HEK293T (cell line): ENCODE measurements at regions not wholly inside any gene's neighbourhood (a gene's known extent, or its start where the extent isn't known, plus 50 kb on each side); places are given as distances from the start of the nearest gene placed in this dataset.
A peak's percentile ranks its signal among the peaks of the same experiment; 100 is the strongest.

ENCODE experiments used
- CTCF ChIA-PET: fragments of 350-600 bp; formaldehyde crosslinking; extraction: SDS; loops from one replicate; lab custom pipeline; 2021; ENCODE audit warnings: antibody characterized with exemption, inconsistent platforms; lab: Yijun Ruan, JAX
- POLR2A ChIA-PET: fragments of 350-600 bp; formaldehyde crosslinking; extraction: SDS; loops from one replicate; lab custom pipeline; 2020; ENCODE audit warnings: antibody characterized with exemption, inconsistent platforms; lab: Yijun Ruan, JAX
- DNase-seq: peaks from one replicate; pipeline ENCODE4 v3.0.0; 2012; ENCODE audit warnings: mixed read lengths; ENCODE audit errors: extremely low spot score
- ARNT ChIP-seq: fragments of 450-650 bp; IDR thresholded peaks from 2 replicates; pipeline ENCODE4 v1.6.1; 2017; ENCODE audit warnings: mild to moderate bottlenecking
- BHLHE40 ChIP-seq: fragments of 450-650 bp; IDR thresholded peaks from 2 replicates; pipeline ENCODE4 v1.6.1; 2016; ENCODE audit warnings: mild to moderate bottlenecking, moderate library complexity, borderline replicate concordance
- CTBP1 ChIP-seq: fragments of 450-650 bp; IDR thresholded peaks from 2 replicates; pipeline ENCODE4 v1.6.1; 2016; ENCODE audit warnings: borderline replicate concordance
- ELF4 ChIP-seq: fragments of 450-650 bp; IDR thresholded peaks from 2 replicates; pipeline ENCODE4 v1.6.1; 2017; ENCODE audit warnings: antibody characterized with exemption
- FOXA1 ChIP-seq: fragments of 450-650 bp; IDR thresholded peaks from 2 replicates; pipeline ENCODE4 v1.6.1; 2016; ENCODE audit warnings: mild to moderate bottlenecking
- FOXK2 ChIP-seq: fragments of 450-650 bp; IDR thresholded peaks from 2 replicates; pipeline ENCODE4 v1.6.1; 2016; ENCODE audit warnings: mild to moderate bottlenecking
- FOXM1 ChIP-seq: fragments of 450-650 bp; IDR thresholded peaks from 2 replicates; pipeline ENCODE4 v1.6.1; 2017; ENCODE audit warnings: mild to moderate bottlenecking, borderline replicate concordance
- HDGF ChIP-seq: fragments of 450-650 bp; IDR thresholded peaks from 2 replicates; pipeline ENCODE4 v1.6.1; 2017; ENCODE audit warnings: antibody characterized with exemption, borderline replicate concordance
- L3MBTL2 ChIP-seq: fragments of 450-650 bp; conservative IDR thresholded peaks from 2 replicates; pipeline ENCODE4 v1.6.1; 2016; ENCODE audit warnings: mild to moderate bottlenecking
- LEF1 ChIP-seq: fragments of 450-650 bp; IDR thresholded peaks from 2 replicates; pipeline ENCODE4 v1.6.1; 2017; ENCODE audit warnings: mild to moderate bottlenecking, borderline replicate concordance
- NFRKB ChIP-seq: fragments of 450-650 bp; IDR thresholded peaks from 2 replicates; pipeline ENCODE4 v1.6.1; 2016; ENCODE audit warnings: mild to moderate bottlenecking, moderate library complexity
- PKNOX1 ChIP-seq: fragments of 450-650 bp; IDR thresholded peaks from 2 replicates; pipeline ENCODE4 v1.6.1; 2016
- SP1 ChIP-seq: fragments of 450-650 bp; IDR thresholded peaks from 2 replicates; pipeline ENCODE4 v1.6.1; 2017
- SUZ12 ChIP-seq: fragments of 450-650 bp; IDR thresholded peaks from 2 replicates; pipeline ENCODE4 v1.6.1; 2016; ENCODE audit warnings: mild to moderate bottlenecking
- TARDBP ChIP-seq: fragments of 450-650 bp; IDR thresholded peaks from 2 replicates; pipeline ENCODE4 v1.6.1; 2016
- ZNF384 ChIP-seq: fragments of 450-650 bp; IDR thresholded peaks from 2 replicates; pipeline ENCODE4 v1.6.1; 2016

- CTCF ChIA-PET: interaction anchor here (1.0 to 1.4 kb wide), 2 partner anchors 9 to 10 kb away, joined by 3 to 5 read pairs; no protein-coding TSS in a partner anchor
- no peak for DNase-seq
- no peak for TF ChIP-seq ZNF384
- no peak for TF ChIP-seq ELF4
- no peak for TF ChIP-seq LEF1
- no peak for TF ChIP-seq NFRKB
- TF ChIP-seq L3MBTL2: no peak
- POLR2A ChIA-PET: no interaction called here
These were observed 94.4 kb upstream of the BEND6 start for GRCh38 chr6:56860475-56860874.

GRCh38 chr6:56856036-56856580 is 98.8 kb upstream of the BEND6 start:
- DNase-seq: no peak
- no peak for TF ChIP-seq CTBP1
- no peak for TF ChIP-seq ARNT
- no peak for TF ChIP-seq BHLHE40
- no peak for TF ChIP-seq FOXK2
- no peak for TF ChIP-seq SP1
- no peak for TF ChIP-seq ELF4
- no peak for TF ChIP-seq PKNOX1
- TF ChIP-seq SUZ12: no peak
- TF ChIP-seq ZNF384: no peak
- TF ChIP-seq FOXA1: no peak
- no peak for TF ChIP-seq NFRKB
- no peak for TF ChIP-seq LEF1
- TF ChIP-seq TARDBP: no peak
- TF ChIP-seq L3MBTL2: no peak
- no peak for TF ChIP-seq FOXM1
- POLR2A ChIA-PET: no interaction called here
- CTCF ChIA-PET: no interaction called here

GRCh38 chr6:56854086-56854485 is 100.8 kb upstream of the BEND6 start:
- ChIA-PET POLR2A (interaction anchor here (1.3 kb wide), 1 partner anchor 10 kb away, joined by 3 read pairs; no protein-coding TSS in a partner anchor), CTCF (interaction anchor here (3.4 kb wide), 1 partner anchor 11 kb away, joined by 24 read pairs; no protein-coding TSS in a partner anchor)
- DNase-seq: no peak
- no peak for TF ChIP-seq ARNT
- no peak for TF ChIP-seq ZNF384
- no peak for TF ChIP-seq CTBP1
- no peak for TF ChIP-seq ELF4

- TF ChIP-seq PKNOX1 (peak; percentile 67), HDGF (no peak)
- POLR2A ChIA-PET: interaction anchor here (1.3 kb wide), 1 partner anchor 9 kb away, joined by 3 read pairs; no protein-coding TSS in a partner anchor
These were observed 101.4 kb upstream of the BEND6 start for GRCh38 chr6:56853541-56853940.

GRCh38 chr6:56852260-56853010 is 102.5 kb upstream of the BEND6 start:
- TF ChIP-seq FOXA1: no peak
- TF ChIP-seq FOXK2: no peak
- no peak for TF ChIP-seq LEF1
- TF ChIP-seq CTBP1: no peak
- TF ChIP-seq TARDBP: no peak
- no peak for TF ChIP-seq ZNF384
- TF ChIP-seq NFRKB: no peak
- no peak for TF ChIP-seq HDGF
- no peak for TF ChIP-seq ELF4
- TF ChIP-seq FOXM1: no peak
- no peak for TF ChIP-seq BHLHE40
- no peak for TF ChIP-seq PKNOX1
- TF ChIP-seq ARNT: no peak
- TF ChIP-seq SP1: no peak
- no peak for TF ChIP-seq L3MBTL2
- POLR2A ChIA-PET: interaction anchor here (1.3 kb wide), 1 partner anchor 8 kb away, joined by 3 read pairs; no protein-coding TSS in a partner anchor
- CTCF ChIA-PET: interaction anchor here (1.0 to 3.4 kb wide), 10 partner anchors 8 to 227 kb away, joined by 3 to 24 read pairs (median 5); no protein-coding TSS in a partner anchor
- DNase-seq: no peak

More at GRCh38 chr6:56853541-56853940, 101.4 kb upstream of the BEND6 start:
- no peak for DNase-seq
- CTCF ChIA-PET: interaction anchor here (0.6 to 3.4 kb wide), 3 partner anchors 9 to 67 kb away, joined by 3 to 24 read pairs (median 3); no protein-coding TSS in a partner anchor

GRCh38 chr6:56851541-56852259 is 103.2 kb upstream of the BEND6 start:
- POLR2A ChIA-PET: no interaction called here
- CTCF ChIA-PET: interaction anchor here (0.7 to 3.4 kb wide), 13 partner anchors 8 to 226 kb away, joined by 3 to 24 read pairs (median 5); no protein-coding TSS in a partner anchor
- DNase-seq: peak; percentile 64
- no peak for TF ChIP-seq NFRKB
- TF ChIP-seq CTBP1: no peak
- TF ChIP-seq SP1: no peak
- TF ChIP-seq FOXM1: no peak
- no peak for TF ChIP-seq ZNF384
